ENCODE measurements at regions not wholly inside any gene's neighbourhood (a gene's known extent, or its start where the extent isn't known, plus 50 kb on each side); places are given as distances from the start of the nearest gene placed in this dataset.

GRCh38 chr3:22401499-22401898 lies 650.5 kb upstream of the ZNF385D start:
- no peak for TF ChIP-seq CTCF (IDR thresholded peaks at IDR 0.05; ENCODE audit: control extremely low read depth in 1 of 3, insufficient read depth in 1 of 3, low read depth in 1 of 3, low read length in 3 of 3)
- TF ChIP-seq E2F6 (IDR thresholded peaks at IDR 0.05): no peak
- TF ChIP-seq RBBP5 (IDR thresholded peaks at IDR 0.05; ENCODE audit: borderline replicate concordance, low read depth, low read length): no peak
- no peak for TF ChIP-seq TEAD4 (IDR thresholded peaks at IDR 0.05; ENCODE audit: low read depth, low read length)
- no peak for TF ChIP-seq EP300 (IDR thresholded peaks at IDR 0.05; ENCODE audit: borderline replicate concordance in 1 of 2, low read depth in 2 of 2, low read length in 2 of 2)
- TF ChIP-seq RNF2 (IDR thresholded peaks at IDR 0.05; ENCODE audit: borderline replicate concordance, low read depth, low read length, missing control alignments, poor library complexity, severe bottlenecking): no peak
- no peak for TF ChIP-seq EGR1 (IDR thresholded peaks at IDR 0.05; ENCODE audit: borderline replicate concordance, low read depth, low read length)
- no peak for TF ChIP-seq POLR2A (IDR thresholded peaks at IDR 0.05; ENCODE audit: control extremely low read depth in 1 of 2, low read depth in 2 of 2, low read length in 2 of 2)
- no peak for TF ChIP-seq SIN3A (conservative IDR thresholded peaks at IDR 0.05 in 1 of 2, IDR thresholded peaks at IDR 0.05 in 1 of 2; ENCODE audit: low read depth in 1 of 2, low read length in 2 of 2)
- TF ChIP-seq CEBPB (IDR thresholded peaks at IDR 0.05; ENCODE audit: low read depth, low read length): no peak
- TF ChIP-seq ZNF274 (IDR thresholded peaks at IDR 0.05; ENCODE audit: borderline replicate concordance, extremely low read depth, low read length): no peak
- no peak for TF ChIP-seq MAX (IDR thresholded peaks at IDR 0.05)
- no peak for TF ChIP-seq CHD2 (IDR thresholded peaks at IDR 0.05; ENCODE audit: low read length)
- TF ChIP-seq EZH2 (IDR thresholded peaks at IDR 0.05; ENCODE audit: low read depth, low read length, severe bottlenecking): no peak

Data from H1 (cell line).